IPS-NIHi11 (cell line): ENCODE measurements at regions not wholly inside any gene's neighbourhood (a gene's known extent, or its start where the extent isn't known, plus 50 kb on each side); places are given as distances from the start of the nearest gene placed in this dataset.
"Not testable (repeated sequence)": the region's sequence is repeated elsewhere in the genome, so short reads cannot be mapped to it uniquely, and the experiment has no call there.

Source experiments
- DNase-seq: peaks from one replicate; pipeline ENCODE4 v3.0.0; 2012; ENCODE audit warnings: mixed read lengths, low spot score

DNA sequence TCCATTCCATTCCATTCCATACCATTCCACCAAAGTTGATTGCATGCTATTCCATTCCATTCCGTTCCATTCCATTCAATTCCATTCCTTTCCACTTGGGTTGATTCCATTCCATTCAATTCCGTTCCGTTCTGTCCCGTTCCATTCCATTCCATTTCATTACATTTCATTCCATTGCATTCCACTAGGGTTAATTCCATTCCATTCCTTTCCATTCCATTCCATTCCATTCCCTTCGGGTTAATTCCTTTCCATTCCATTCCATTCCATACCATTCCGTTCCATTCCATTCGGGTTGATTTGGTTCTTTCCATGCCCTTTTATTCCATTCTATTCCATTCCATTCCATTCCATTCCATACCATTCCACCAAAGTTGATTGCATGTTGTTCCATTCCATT is 131.9 kb downstream of the CWH43 start:
- not testable (repeated sequence) for DNase-seq

GRCh38 chr4:49118379-49119212 is 132.5 kb downstream of the CWH43 start:
- DNase-seq: not testable (repeated sequence)

GRCh38 chr4:49119345-49119744 is 133.3 kb downstream of the CWH43 start:
- not testable (repeated sequence) for DNase-seq

GRCh38 chr4:49120042-49120779 is 134.1 kb downstream of the CWH43 start:
- not testable (repeated sequence) for DNase-seq

- DNase-seq: not testable (repeated sequence)
Observed at GRCh38 chr4:49120804-49121203, 134.7 kb downstream of the CWH43 start.

- not testable (repeated sequence) for DNase-seq
Observed at GRCh38 chr4:49126443-49126842, 140.4 kb downstream of the CWH43 start.

DNA sequence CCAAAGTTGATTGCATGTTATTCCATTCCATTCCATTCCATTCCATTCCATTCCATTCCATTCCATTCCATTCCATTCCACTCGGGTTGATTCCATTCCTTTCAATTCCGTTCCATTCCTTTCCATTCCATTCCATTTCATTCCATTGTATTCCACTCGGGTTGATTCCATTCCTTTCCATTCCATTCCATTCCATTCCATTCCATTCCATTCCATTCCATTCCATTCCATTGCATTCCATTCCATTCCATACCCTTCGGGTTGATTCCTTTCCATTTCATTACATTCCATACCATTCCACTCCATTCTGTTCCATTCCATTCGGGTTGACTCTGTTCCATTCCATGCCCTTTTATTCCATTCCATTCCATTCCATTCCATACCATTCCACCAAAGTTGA is 140.8 kb downstream of the CWH43 start:
- DNase-seq: not testable (repeated sequence)

- not testable (repeated sequence) for DNase-seq
Observed at GRCh38 chr4:49129385-49129784, 143.3 kb downstream of the CWH43 start.

DNA sequence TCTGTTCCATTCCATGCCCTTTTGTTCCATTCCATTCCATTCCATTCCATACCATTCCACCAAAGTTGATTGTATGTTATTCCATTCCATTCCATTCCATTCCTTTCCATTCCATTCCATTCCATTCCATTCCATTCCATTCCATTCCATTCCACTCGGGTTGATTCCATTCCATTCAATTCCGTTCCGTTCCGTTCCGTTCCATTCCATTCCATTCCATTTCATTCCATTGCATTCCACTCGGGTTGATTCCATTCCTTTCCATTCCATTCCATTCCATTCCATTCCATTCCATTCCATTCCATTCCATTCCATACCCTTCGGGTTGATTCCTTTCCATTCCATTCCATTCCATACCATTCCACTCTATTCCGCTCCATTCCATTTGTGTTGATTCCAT is 143.8 kb downstream of the CWH43 start:
- DNase-seq: not testable (repeated sequence)

DNA sequence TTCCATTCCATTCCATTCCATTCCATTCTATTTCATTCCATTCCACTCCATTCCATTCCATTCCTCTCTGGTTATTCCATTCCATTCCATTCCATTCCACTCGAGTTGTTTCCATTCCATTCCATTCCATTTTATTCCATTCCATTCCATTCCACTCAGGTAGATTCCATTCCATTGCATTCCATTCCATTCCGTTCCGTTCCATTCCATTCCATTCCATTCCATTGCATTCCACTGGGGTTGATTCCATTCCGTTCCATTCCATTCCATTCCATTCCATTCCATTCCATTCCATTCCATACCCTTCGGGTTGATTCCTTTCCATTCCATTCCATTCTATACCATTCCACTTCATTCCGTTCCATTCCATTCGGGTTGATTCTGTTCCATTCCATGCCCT is 144.6 kb downstream of the CWH43 start:
- not testable (repeated sequence) for DNase-seq

DNA sequence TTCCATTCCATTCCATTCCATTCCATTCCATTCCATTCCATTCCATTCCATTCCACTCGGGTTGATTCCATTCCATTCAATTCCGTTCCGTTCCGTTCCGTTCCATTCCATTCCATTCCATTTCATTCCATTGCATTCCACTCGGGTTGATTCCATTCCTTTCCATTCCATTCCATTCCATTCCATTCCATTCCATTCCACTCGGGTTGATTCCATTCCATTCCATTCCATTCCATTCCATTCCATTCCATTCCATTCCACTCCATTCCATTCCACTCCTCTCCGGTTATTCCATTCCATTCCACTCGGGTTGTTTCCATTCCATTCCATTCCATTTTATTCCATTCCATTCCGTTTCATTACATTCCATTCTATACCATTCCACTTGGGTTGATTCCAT is 151.0 kb downstream of the CWH43 start:
- not testable (repeated sequence) for DNase-seq

DNA sequence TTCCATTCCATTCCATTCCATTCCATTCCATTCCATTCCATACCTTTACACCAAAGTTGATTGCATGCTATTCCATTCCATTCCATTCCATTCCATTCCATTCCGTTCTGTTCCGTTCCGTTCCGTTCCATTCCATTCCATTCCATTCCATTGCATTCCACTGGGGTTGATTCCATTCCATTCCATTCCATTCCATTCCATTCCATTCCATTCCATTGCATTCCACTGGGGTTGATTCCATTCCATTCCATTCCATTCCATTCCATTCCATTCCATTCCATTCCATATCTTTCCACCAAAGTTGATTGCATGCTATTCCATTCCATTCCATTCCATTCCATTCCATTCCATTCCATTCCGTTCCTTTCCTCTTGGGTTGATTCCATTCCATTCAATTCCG is 151.9 kb downstream of the CWH43 start:
- not testable (repeated sequence) for DNase-seq

DNA sequence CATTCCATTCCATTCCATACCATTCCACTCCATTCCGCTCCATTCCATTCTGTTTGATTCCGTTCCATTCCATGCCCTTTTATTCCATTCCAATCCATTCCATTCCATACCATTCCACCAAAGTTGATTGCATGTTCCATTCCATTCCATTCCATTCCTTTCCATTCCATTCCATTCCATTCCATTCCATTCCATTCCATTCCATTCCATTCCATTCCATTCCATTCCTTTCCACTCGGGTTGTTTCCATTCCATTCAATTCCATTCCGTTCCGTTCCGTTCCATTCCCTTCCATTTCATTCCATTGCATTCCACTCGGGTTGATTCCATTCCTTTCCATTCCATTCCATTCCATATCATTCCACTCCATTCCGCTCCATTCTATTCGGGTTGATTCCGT is 152.7 kb downstream of the CWH43 start:
- not testable (repeated sequence) for DNase-seq

GRCh38 chr4:49139513-49139912 is 153.4 kb downstream of the CWH43 start:
- not testable (repeated sequence) for DNase-seq

- DNase-seq: not testable (repeated sequence)
Observed at GRCh38 chr4:49140351-49140750, 154.3 kb downstream of the CWH43 start.

- not testable (repeated sequence) for DNase-seq
Observed at GRCh38 chr4:49141955-49142354, 155.9 kb downstream of the CWH43 start.

GRCh38 chr4:49147143-49147542 is 161.1 kb downstream of the CWH43 start:
- DNase-seq: not testable (repeated sequence)

DNA sequence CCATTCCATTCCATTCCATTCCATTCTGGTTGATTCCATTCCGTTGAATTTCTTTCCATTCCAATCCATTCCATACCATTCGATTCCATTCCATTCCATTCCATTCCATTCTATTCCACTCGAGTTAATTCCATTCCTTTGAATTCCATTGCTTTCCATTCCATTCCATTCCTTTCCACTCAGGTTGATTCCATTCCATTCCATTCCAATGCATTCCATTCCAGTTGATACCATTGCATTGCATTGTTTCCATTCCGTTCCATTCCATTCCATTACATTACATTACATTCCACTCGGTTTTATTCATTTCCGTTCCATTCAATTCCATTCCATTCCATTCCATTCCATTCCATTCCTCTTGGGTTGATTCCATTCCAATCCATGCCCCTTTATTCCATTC is 161.5 kb downstream of the CWH43 start:
- not testable (repeated sequence) for DNase-seq

DNA sequence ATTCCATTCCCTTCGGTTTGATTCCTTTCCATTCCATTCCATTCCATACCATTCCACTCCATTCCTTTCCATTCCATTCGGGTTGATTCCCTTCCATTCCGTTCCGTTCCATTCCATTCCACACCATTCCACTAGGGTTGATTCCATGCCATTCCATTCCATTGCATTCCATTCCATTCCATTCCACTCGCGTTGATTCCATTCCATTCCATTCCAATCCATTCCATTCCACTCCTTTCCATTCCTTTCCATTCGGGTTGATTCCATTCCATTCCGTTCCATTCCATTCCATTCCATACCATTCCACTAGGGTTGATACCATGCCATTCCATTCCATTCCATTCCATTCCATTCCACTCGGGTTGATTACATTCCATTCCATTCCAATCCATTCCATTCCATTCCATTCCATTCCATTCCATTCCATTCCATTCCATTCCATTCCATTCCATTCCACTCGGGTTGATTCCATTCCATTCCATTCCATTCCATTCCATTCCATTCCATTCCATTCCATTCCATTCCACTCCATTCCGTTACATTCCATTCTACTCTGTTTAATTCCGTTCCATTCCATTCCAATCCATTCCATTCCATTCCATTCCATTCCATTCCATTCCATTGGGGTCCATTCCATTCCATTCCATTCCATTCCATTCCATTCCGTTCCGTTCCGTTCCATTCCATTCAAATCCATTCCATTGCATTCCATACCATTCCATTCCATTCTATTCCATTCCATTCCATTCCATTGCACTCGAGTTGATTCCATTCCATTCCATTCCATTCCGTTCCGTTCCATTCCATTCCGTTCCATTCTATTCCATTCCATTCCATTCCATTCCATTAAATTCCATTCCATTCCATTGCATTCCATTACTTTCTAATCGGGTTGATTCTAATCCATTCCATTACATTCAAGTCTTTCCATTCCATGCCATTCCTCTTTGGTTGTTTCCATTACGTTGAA is 163.2 kb downstream of the CWH43 start:
- DNase-seq: not testable (repeated sequence)

DNA sequence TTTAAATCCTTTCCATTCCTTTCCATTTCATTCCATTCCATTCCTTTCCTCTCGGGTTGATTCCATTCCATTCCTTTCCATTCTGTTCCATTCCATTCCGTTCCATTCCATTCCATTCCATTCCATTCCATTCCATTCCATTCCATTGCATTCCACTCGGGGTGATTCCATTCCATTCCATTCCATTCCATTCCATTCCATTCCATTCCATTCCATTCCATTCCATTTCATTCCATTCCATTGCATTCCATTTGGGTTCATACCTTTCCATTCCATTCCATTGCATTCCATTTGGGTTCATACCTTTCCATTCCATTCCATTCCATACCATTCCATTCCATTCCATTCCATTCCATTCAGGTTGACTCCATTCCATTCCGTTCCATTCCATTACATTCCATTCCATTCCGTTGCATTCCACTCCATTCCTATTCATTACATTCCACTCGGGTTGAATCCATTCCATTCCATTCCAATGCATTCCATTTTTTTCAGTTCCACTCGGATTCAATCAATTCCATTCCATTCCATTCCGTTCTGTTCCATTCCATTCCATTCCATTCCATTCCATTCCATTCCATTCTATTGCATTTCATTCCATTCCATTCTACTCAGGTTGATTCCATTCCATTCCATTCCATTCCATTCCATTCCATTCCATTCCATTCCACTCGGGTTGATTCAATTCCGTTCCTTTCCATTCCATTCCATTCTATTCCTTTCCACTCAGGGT is 164.4 kb downstream of the CWH43 start:
- not testable (repeated sequence) for DNase-seq

- DNase-seq: not testable (repeated sequence)
Observed at GRCh38 chr4:49153011-49153410, 166.9 kb downstream of the CWH43 start.
